Cardiac fibroblast (primary cell): ENCODE measurements at regions not wholly inside any gene's neighbourhood (a gene's known extent, or its start where the extent isn't known, plus 50 kb on each side); places are given as distances from the start of the nearest gene placed in this dataset.

ENCODE experiments used
- DNase-seq, 2 donors: peaks; one replicate each; pipeline versions ENCODE4 v3.0.0 to v3.0.0-alpha.2; 2010; ENCODE audit warnings: low read depth in 2 of 2
- H3K4me3 ChIP-seq, 2 donors: replicated peaks in 1 of 2; 1 replicate in 1 of 2; 2 replicates in 1 of 2; pipeline ENCODE4 v1.5.1; 2011; ENCODE audit warnings: low read depth in 2 of 2, low read length in 2 of 2, mild to moderate bottlenecking in 2 of 2, moderate library complexity in 1 of 2
- CTCF ChIP-seq: IDR thresholded peaks from one replicate; pipeline ENCODE4 v1.5.1; 2011; ENCODE audit warnings: low read depth, mild to moderate bottlenecking, low read length, inconsistent platforms

- H3K4me3 ChIP-seq: no peak overlapping the region
- no peak for TF ChIP-seq CTCF
- DNase-seq: no peak
Observed at GRCh38 chr15:54816401-54816800, 380.3 kb downstream of the RSL24D1 start.

GRCh38 chr15:54815556-54815955, 381.2 kb downstream of the RSL24D1 start:
- no peak for DNase-seq
- no peak overlapping the region for H3K4me3 ChIP-seq
- no peak for TF ChIP-seq CTCF

DNA sequence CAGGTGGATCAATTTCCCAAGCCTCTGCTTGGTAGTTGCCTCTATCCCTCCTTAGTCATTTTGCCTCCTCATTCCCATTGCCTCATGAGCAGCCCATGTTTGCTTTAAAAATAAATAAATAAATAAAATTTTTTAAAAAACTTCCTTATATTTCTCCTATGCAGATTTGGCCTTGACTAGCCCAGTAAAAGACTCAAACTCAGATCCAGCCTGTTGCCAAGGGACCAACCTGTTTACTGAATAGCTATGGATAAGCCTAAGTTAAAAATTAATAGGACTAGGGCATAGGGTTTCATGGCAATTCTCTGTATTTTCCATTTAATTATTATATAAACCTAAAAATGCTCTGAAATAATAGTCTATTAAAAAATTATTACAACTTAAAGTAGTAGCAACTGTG, 384.4 kb downstream of the RSL24D1 start:
- no peak overlapping the region for H3K4me3 ChIP-seq
- no peak for TF ChIP-seq CTCF
- no peak for DNase-seq

GRCh38 chr15:54810496-54810895, 386.2 kb downstream of the RSL24D1 start:
- TF ChIP-seq CTCF: no peak
- no peak for DNase-seq
- H3K4me3 ChIP-seq: no peak overlapping the region

GRCh38 chr15:54810031-54810430, 386.7 kb downstream of the RSL24D1 start:
- TF ChIP-seq CTCF: no peak
- no peak for DNase-seq
- H3K4me3 ChIP-seq: no peak overlapping the region

- H3K4me3 ChIP-seq: no peak overlapping the region
- TF ChIP-seq CTCF: no peak
- no peak for DNase-seq
Observed at GRCh38 chr15:54808321-54808720, 388.4 kb downstream of the RSL24D1 start.

- DNase-seq: no peak
- TF ChIP-seq CTCF: no peak
- no peak overlapping the region for H3K4me3 ChIP-seq
Observed at GRCh38 chr15:54803987-54804386, 392.8 kb downstream of the RSL24D1 start.
